ENCODE measurements at regions not wholly inside any gene's neighbourhood (a gene's known extent, or its start where the extent isn't known, plus 50 kb on each side); places are given as distances from the start of the nearest gene placed in this dataset.

- no peaks in the 10 kb centered on the region for H3K27me3 Mint-ChIP-seq
- Histone ChIP-seq H3K9me3 (ENCODE audit: control insufficient read depth in 2 of 3, low read length in 3 of 3) (no peaks in the 10 kb centered on the region), H3K36me3 (ENCODE audit: control insufficient read depth in 2 of 3, insufficient read depth in 3 of 3, low read length in 3 of 3) (no peaks in the 10 kb centered on the region), H3K4me3 (ENCODE audit: low read length) (no peak overlapping the region), H3K4me1 (ENCODE audit: control insufficient read depth in 2 of 2, insufficient read depth in 2 of 2, low read length in 2 of 2) (no peaks in the 10 kb centered on the region), H3K27ac (ENCODE audit: low read depth, low read length) (no peak overlapping the region), H3K27me3 (ENCODE audit: control insufficient read depth in 2 of 2, insufficient read depth in 2 of 2, low read length in 2 of 2) (no peaks in the 10 kb centered on the region)
- ATAC-seq (no peak), DNase-seq (no peak)
- H3K27ac Mint-ChIP-seq, result no peak overlapping the region
- H3K4me3 Mint-ChIP-seq, result no peak overlapping the region
- H3K36me3 Mint-ChIP-seq, result no peaks in the 10 kb centered on the region
- H3K9me3 Mint-ChIP-seq, result peaks cover 0 to 5% (median 0%) of the 10 kb centered on the region in 11 donors
- intact Hi-C loops (cut with micrococcal nuclease), result no loop called here
- ChIA-PET POLR2A (no interaction called here), CTCF (interaction anchor here (0.6 kb wide), 1 partner anchor 1221 kb away, joined by 6 read pairs; no protein-coding TSS in a partner anchor)
- H3K4me1 Mint-ChIP-seq, result peaks cover 0 to 2% (median 0%) of the 10 kb centered on the region in 7 donors
These were observed 145.9 kb upstream of the ZNF608 start for GRCh38 chr5:124892185-124892848.

GRCh38 chr5:124894541-124894940, 148.1 kb upstream of the ZNF608 start:
- Histone ChIP-seq H3K27me3 (ENCODE audit: control insufficient read depth in 2 of 2, insufficient read depth in 2 of 2, low read length in 2 of 2) (no peaks in the 10 kb centered on the region), H3K27ac (ENCODE audit: low read depth, low read length) (no peak overlapping the region), H3K4me1 (ENCODE audit: control insufficient read depth in 2 of 2, insufficient read depth in 2 of 2, low read length in 2 of 2) (no peaks in the 10 kb centered on the region), H3K4me3 (ENCODE audit: low read length) (no peak overlapping the region), H3K9me3 (ENCODE audit: control insufficient read depth in 2 of 3, low read length in 3 of 3) (no peaks in the 10 kb centered on the region), H3K36me3 (ENCODE audit: control insufficient read depth in 2 of 3, insufficient read depth in 3 of 3, low read length in 3 of 3) (no peaks in the 10 kb centered on the region)
- ChIA-PET POLR2A (no interaction called here), CTCF (no interaction called here)
- Mint-ChIP-seq H3K4me1 (no peaks in the 10 kb centered on the region), H3K27ac (no peak overlapping the region), H3K9me3 (peaks cover 0 to 5% (median 0%) of the 10 kb centered on the region in 11 donors), H3K36me3 (no peaks in the 10 kb centered on the region), H3K4me3 (no peak overlapping the region), H3K27me3 (no peaks in the 10 kb centered on the region)
- intact Hi-C loops (cut with micrococcal nuclease), result no loop called here
- DNase-seq (no peak), ATAC-seq (no peak)

DNA sequence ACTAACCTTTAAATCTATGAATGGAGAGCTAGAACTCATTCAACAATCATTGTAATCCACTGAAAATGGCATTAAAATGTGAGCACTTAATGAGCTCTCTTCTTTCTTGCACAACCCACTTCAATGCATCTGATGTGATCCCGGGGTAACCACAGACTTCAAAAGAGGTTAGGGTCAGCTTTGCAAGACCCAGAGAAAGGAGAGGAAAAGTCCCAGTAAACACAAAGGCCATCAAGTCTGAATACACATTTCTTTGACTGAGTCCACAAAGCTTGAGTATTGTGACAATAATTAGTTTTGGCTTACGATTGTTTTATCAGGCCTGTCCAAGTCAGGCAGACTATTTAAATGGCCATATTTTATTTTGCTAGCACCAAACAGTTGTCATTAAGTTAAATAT, 148.8 kb upstream of the ZNF608 start:
- Mint-ChIP-seq H3K27me3 (no peaks in the 10 kb centered on the region), H3K36me3 (no peaks in the 10 kb centered on the region), H3K4me3 (no peak overlapping the region), H3K4me1 (no peaks in the 10 kb centered on the region), H3K9me3 (peaks cover 0 to 5% (median 0%) of the 10 kb centered on the region in 11 donors), H3K27ac (no peak overlapping the region)
- ATAC-seq, result no peak
- CTCF ChIA-PET, result no interaction called here
- intact Hi-C loops (cut with micrococcal nuclease), result no loop called here
- no peak overlapping the region for H3K27ac ChIP-seq (ENCODE audit: low read depth, low read length)
- no peaks in the 10 kb centered on the region for H3K36me3 ChIP-seq (ENCODE audit: control insufficient read depth in 2 of 3, insufficient read depth in 3 of 3, low read length in 3 of 3)
- POLR2A ChIA-PET, result no interaction called here
- no peak overlapping the region for H3K4me3 ChIP-seq (ENCODE audit: low read length)
- no peaks in the 10 kb centered on the region for H3K27me3 ChIP-seq (ENCODE audit: control insufficient read depth in 2 of 2, insufficient read depth in 2 of 2, low read length in 2 of 2)
- H3K9me3 ChIP-seq (ENCODE audit: control insufficient read depth in 2 of 3, low read length in 3 of 3), result no peaks in the 10 kb centered on the region
- H3K4me1 ChIP-seq (ENCODE audit: control insufficient read depth in 2 of 2, insufficient read depth in 2 of 2, low read length in 2 of 2), result no peaks in the 10 kb centered on the region
- DNase-seq, result no peak

- Histone ChIP-seq H3K4me3 (ENCODE audit: low read length) (no peak overlapping the region), H3K9me3 (ENCODE audit: control insufficient read depth in 2 of 3, low read length in 3 of 3) (no peaks in the 10 kb centered on the region), H3K27me3 (ENCODE audit: control insufficient read depth in 2 of 2, insufficient read depth in 2 of 2, low read length in 2 of 2) (no peaks in the 10 kb centered on the region), H3K4me1 (ENCODE audit: control insufficient read depth in 2 of 2, insufficient read depth in 2 of 2, low read length in 2 of 2) (no peaks in the 10 kb centered on the region), H3K36me3 (ENCODE audit: control insufficient read depth in 2 of 3, insufficient read depth in 3 of 3, low read length in 3 of 3) (no peaks in the 10 kb centered on the region), H3K27ac (ENCODE audit: low read depth, low read length) (no peak overlapping the region)
- Mint-ChIP-seq H3K27ac (no peak overlapping the region), H3K27me3 (peaks cover 0 to 7% (median 0%) of the 10 kb centered on the region in 5 donors), H3K9me3 (peaks cover 0 to 6% (median 0%) of the 10 kb centered on the region in 11 donors), H3K4me1 (peaks cover 0 to 13% (median 0%) of the 10 kb centered on the region in 7 donors), H3K4me3 (no peak overlapping the region), H3K36me3 (peaks cover 0 to 6% (median 0%) of the 10 kb centered on the region in 5 donors)
- DNase-seq (no peak), ATAC-seq (no peak)
- CTCF ChIA-PET, result no interaction called here
- POLR2A ChIA-PET, result no interaction called here
- intact Hi-C loops (cut with micrococcal nuclease), result no loop called here
These were observed 154.6 kb upstream of the ZNF608 start for GRCh38 chr5:124901081-124901480.

- peak; percentile 95 for ATAC-seq
- peak overlapping the region in 1 of 10 donors; percentile 31 for H3K4me3 Mint-ChIP-seq
These were observed 155.8 kb upstream of the ZNF608 start for GRCh38 chr5:124902097-124902821.

GRCh38 chr5:124905256-124906130, 159.1 kb upstream of the ZNF608 start:
- no peak overlapping the region for H3K27ac Mint-ChIP-seq
- ATAC-seq (no peak), DNase-seq (no peak)
- peaks cover 0 to 5% (median 3%) of the 10 kb centered on the region in 5 donors for H3K27me3 Mint-ChIP-seq
- Histone ChIP-seq H3K4me3 (ENCODE audit: low read length) (no peak overlapping the region), H3K4me1 (ENCODE audit: control insufficient read depth in 2 of 2, insufficient read depth in 2 of 2, low read length in 2 of 2) (no peaks in the 10 kb centered on the region), H3K36me3 (ENCODE audit: control insufficient read depth in 2 of 3, insufficient read depth in 3 of 3, low read length in 3 of 3) (no peaks in the 10 kb centered on the region), H3K9me3 (ENCODE audit: control insufficient read depth in 2 of 3, low read length in 3 of 3) (no peaks in the 10 kb centered on the region), H3K27ac (ENCODE audit: low read depth, low read length) (no peak overlapping the region), H3K27me3 (ENCODE audit: control insufficient read depth in 2 of 2, insufficient read depth in 2 of 2, low read length in 2 of 2) (no peaks in the 10 kb centered on the region)
- peaks cover 0 to 5% (median 0%) of the 10 kb centered on the region in 5 donors for H3K36me3 Mint-ChIP-seq
- H3K9me3 Mint-ChIP-seq, result peaks cover 0 to 4% (median 0%) of the 10 kb centered on the region in 11 donors
- CTCF ChIA-PET, result no interaction called here
- intact Hi-C loops (cut with micrococcal nuclease), result no loop called here
- POLR2A ChIA-PET, result no interaction called here
- H3K4me3 Mint-ChIP-seq, result no peak overlapping the region
- peaks cover 0 to 13% (median 0%) of the 10 kb centered on the region in 7 donors for H3K4me1 Mint-ChIP-seq

More at GRCh38 chr5:124902097-124902821, 155.8 kb upstream of the ZNF608 start:
- Histone ChIP-seq H3K4me1 (ENCODE audit: control insufficient read depth in 2 of 2, insufficient read depth in 2 of 2, low read length in 2 of 2) (no peaks in the 10 kb centered on the region), H3K27ac (ENCODE audit: low read depth, low read length) (no peak overlapping the region), H3K27me3 (ENCODE audit: control insufficient read depth in 2 of 2, insufficient read depth in 2 of 2, low read length in 2 of 2) (no peaks in the 10 kb centered on the region), H3K9me3 (ENCODE audit: control insufficient read depth in 2 of 3, low read length in 3 of 3) (no peaks in the 10 kb centered on the region), H3K4me3 (ENCODE audit: low read length) (no peak overlapping the region), H3K36me3 (ENCODE audit: control insufficient read depth in 2 of 3, insufficient read depth in 3 of 3, low read length in 3 of 3) (no peaks in the 10 kb centered on the region)
- POLR2A ChIA-PET, result no interaction called here
- H3K4me1 Mint-ChIP-seq, result peaks cover 0 to 13% (median 0%) of the 10 kb centered on the region in 7 donors
- H3K27ac Mint-ChIP-seq, result peak overlapping the region in 1 of 9 donors; percentile 44
- H3K36me3 Mint-ChIP-seq, result peaks cover 0 to 6% (median 0%) of the 10 kb centered on the region in 5 donors
- intact Hi-C loops (cut with micrococcal nuclease), result loop anchor here in 1 of 2 donors (2.0 kb wide), 1 partner anchor 33 kb away; no protein-coding TSS in a partner anchor
- H3K27me3 Mint-ChIP-seq, result peaks cover 0 to 7% (median 3%) of the 10 kb centered on the region in 5 donors
- peaks cover 0 to 6% (median 0%) of the 10 kb centered on the region in 11 donors for H3K9me3 Mint-ChIP-seq
- DNase-seq, result peak in 1 of 9 donors; percentile 24
- CTCF ChIA-PET, result no interaction called here

Data from naive thymus-derived CD4-positive, alpha-beta T cell (primary cell).